UCSD-AML1 (cell line): ENCODE measurements at regions not wholly inside any gene's neighbourhood (a gene's known extent, or its start where the extent isn't known, plus 50 kb on each side); places are given as distances from the start of the nearest gene placed in this dataset.

Experiments
- DNase-seq: peaks from one replicate; lab custom pipeline; 2025; ENCODE audit not compliant: unreplicated experiment; lab: John Stamatoyannopoulos, UW

DNA sequence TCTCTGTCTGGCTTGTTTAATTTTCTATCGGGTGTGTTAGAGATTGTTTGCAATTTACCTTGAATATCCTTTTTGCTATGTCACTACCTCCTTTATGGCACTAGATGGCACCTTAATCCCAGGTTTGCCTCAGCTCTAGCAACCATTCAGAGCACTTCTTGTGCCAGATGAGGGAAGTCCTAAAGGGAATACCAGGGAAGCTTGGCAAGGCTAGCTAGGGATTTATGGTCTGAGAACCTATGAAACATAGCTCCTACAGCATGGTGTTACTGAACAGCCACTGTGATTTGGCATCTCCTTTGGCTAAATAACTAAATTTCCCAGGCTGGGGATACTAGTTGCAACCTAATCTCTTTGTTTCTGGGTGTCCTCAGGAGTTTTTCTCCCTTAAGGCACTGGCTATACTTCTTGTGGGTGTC, 69.0 kb upstream of the VOPP1 start:
- DNase-seq: no peak

DNA sequence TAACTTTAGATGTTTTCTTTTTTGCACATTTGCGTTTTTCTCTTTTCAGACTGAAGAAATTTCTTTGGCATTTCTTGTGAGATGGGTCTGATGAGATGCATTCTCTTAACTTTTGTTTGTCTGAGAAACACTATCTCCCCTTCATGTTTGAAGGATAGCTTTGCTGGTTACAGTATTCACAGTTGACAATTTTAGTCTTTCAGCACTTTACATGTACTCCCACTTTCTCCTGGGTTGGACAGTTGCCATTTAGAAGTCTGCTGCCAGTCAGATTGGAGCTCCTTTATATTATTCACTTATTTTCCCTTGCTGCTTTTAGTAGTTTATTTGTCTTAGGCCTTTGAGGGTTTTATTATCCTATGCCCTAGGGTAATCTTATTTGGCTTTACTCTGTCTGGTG, 67.3 kb upstream of the VOPP1 start:
- DNase-seq: no peak

DNA sequence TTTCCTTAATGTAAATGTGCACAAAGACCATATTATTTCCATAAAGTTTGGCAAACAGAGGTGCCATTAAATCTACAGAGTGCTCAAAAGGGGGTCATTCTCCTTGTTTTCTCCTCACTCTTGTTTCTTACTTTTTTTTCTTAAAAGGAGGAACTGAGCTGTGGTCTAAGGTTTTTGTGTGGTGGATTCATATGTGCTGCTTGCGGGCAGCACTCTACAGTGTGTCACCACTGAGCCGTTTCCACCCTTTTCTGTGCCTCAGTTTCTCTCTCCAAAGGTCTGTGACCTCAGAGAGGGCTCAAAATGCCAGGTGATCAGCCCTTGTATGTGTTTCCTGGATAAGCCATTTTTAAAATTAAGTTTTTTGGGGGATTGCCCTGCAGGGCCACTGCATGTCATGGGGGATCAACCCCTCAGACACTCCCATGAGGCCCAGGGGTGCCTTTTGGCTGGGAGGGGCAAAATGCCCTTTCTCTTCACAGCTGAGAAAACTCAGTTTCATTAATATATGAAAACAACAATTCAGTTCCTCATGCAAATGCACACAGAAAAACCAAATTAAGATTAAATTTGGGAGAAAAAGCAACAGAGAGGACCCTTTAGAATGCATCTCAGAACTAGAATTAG, 56.9 kb upstream of the VOPP1 start:
- DNase-seq: no peak

DNA sequence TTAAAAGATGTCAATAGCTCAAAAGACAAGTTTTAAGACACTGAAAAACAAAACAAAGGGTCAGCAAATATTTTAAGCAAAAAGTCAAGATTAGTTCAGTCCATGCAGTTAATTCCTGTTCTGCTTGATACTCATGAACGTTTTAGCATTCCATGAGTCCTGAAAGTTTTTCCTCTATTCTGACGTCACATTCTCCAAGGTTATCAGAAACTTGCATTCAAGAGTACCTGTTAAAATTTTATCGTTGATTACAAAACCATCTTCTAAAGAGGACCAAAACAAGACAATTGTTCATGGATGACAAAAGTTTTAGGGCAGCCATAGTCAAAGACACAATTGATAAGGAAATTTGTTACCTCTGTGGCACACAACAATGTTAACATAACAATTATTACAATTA, 52.5 kb upstream of the VOPP1 start:
- DNase-seq: no peak

DNA sequence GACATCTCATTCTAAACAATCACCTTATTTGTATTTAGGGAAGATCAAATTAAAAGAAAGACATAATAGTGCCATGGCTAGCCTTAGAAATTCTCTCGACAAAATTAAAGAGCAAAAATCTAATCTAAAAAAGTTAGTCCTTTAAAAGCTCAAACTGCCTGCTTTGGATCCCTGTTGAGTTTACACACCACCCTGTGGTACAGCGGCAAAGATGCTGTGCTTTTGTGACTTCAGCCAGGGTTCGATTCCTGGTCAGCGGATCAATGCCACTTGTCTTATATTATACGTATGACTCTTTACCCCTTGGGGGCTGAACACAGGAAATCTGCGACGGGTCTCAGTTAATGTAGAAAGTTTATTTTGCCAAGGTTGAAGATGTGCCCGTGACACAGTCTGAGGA, 51.3 kb upstream of the VOPP1 start:
- no peak for DNase-seq

DNA sequence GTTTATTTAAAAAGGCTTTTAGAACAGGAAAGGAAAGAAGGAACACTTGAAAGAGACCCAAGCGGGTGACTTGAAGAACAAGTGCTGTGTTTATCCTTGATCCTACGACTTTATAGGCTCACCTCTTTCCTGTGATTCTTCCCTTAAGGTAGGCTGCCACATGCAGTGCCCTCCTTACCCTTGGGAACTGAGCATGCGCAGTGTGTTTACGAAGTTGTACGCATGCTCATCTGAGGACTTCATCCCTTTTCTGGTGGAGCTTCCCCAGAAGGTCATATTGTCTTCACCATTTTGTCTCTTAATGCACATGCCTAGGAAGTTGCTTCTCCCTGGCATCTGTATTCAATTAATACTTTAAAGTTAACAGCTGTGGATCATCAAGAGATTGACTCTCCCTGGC, 49.9 kb upstream of the VOPP1 start:
- DNase-seq: no peak
